Osteocyte (in vitro differentiated cells): ENCODE measurements at regions not wholly inside any gene's neighbourhood (a gene's known extent, or its start where the extent isn't known, plus 50 kb on each side); places are given as distances from the start of the nearest gene placed in this dataset.

Experiments
- DNase-seq: peaks from one replicate; pipeline ENCODE4 v3.0.0; 2021; ENCODE audit warnings: mixed read lengths; ENCODE audit not compliant: unreplicated experiment; ENCODE audit errors: extremely low spot score
- H3K27ac Mint-ChIP-seq: one replicate; pipeline ENCODE4 v1.8.0; 2021; ENCODE audit warnings: mild to moderate bottlenecking, mixed read lengths; ENCODE audit not compliant: unreplicated experiment
- H3K27me3 Mint-ChIP-seq: one replicate; pipeline ENCODE4 v1.8.0; 2021; ENCODE audit warnings: mixed read lengths; ENCODE audit not compliant: unreplicated experiment
- H3K36me3 Mint-ChIP-seq: one replicate; pipeline ENCODE4 v1.8.0; 2021; ENCODE audit warnings: mixed read lengths; ENCODE audit not compliant: unreplicated experiment
- H3K4me1 Mint-ChIP-seq: one replicate; pipeline ENCODE4 v1.8.0; 2021; ENCODE audit warnings: mixed read lengths; ENCODE audit not compliant: unreplicated experiment
- H3K4me3 Mint-ChIP-seq: one replicate; pipeline ENCODE4 v1.8.0; 2021; ENCODE audit warnings: mild to moderate bottlenecking, moderate library complexity, mixed read lengths; ENCODE audit not compliant: unreplicated experiment
- H3K9me3 Mint-ChIP-seq: one replicate; pipeline ENCODE4 v1.8.0; 2021; ENCODE audit warnings: mixed read lengths; ENCODE audit not compliant: unreplicated experiment
- CTCF ChIP-seq: fragments of 200-600 bp; sonication (generic); IDR thresholded peaks from 2 replicates; pipeline ENCODE4 v1.5.0; 2021; ENCODE audit warnings: antibody characterized with exemption, mild to moderate bottlenecking, moderate library complexity

GRCh38 chr17:73788111-73788510 lies 143.9 kb upstream of the SDK2 start:
- no peak for TF ChIP-seq CTCF
- H3K4me1 Mint-ChIP-seq: no peaks in the 10 kb centered on the region
- H3K36me3 Mint-ChIP-seq: no peaks in the 10 kb centered on the region
- peaks cover 22% of the 10 kb centered on the region for H3K27me3 Mint-ChIP-seq
- H3K4me3 Mint-ChIP-seq: no peak overlapping the region
- H3K27ac Mint-ChIP-seq: no peak overlapping the region
- DNase-seq: no peak
- no peaks in the 10 kb centered on the region for H3K9me3 Mint-ChIP-seq

GRCh38 chr17:73791121-73791520 lies 146.9 kb upstream of the SDK2 start:
- Mint-ChIP-seq H3K4me1 (no peaks in the 10 kb centered on the region), H3K9me3 (no peaks in the 10 kb centered on the region), H3K27ac (no peak overlapping the region), H3K4me3 (no peak overlapping the region), H3K36me3 (no peaks in the 10 kb centered on the region), H3K27me3 (peaks cover 15% of the 10 kb centered on the region)
- DNase-seq: no peak
- no peak for TF ChIP-seq CTCF

GRCh38 chr17:73791631-73792030 lies 147.4 kb upstream of the SDK2 start:
- Mint-ChIP-seq H3K4me3 (no peak overlapping the region), H3K36me3 (no peaks in the 10 kb centered on the region), H3K27me3 (peaks cover 13% of the 10 kb centered on the region), H3K27ac (no peak overlapping the region), H3K4me1 (no peaks in the 10 kb centered on the region), H3K9me3 (no peaks in the 10 kb centered on the region)
- no peak for DNase-seq
- TF ChIP-seq CTCF: no peak

- TF ChIP-seq CTCF: no peak
- H3K27ac Mint-ChIP-seq: no peak overlapping the region
- H3K27me3 Mint-ChIP-seq: peaks cover 5% of the 10 kb centered on the region
- no peak for DNase-seq
- no peak overlapping the region for H3K4me3 Mint-ChIP-seq
- H3K9me3 Mint-ChIP-seq: no peaks in the 10 kb centered on the region
- no peaks in the 10 kb centered on the region for H3K4me1 Mint-ChIP-seq
- H3K36me3 Mint-ChIP-seq: no peaks in the 10 kb centered on the region
These were observed 148.7 kb upstream of the SDK2 start for GRCh38 chr17:73792994-73793393.

GRCh38 chr17:73794336-73794735 lies 150.1 kb upstream of the SDK2 start:
- Mint-ChIP-seq H3K36me3 (no peaks in the 10 kb centered on the region), H3K4me3 (no peak overlapping the region), H3K27me3 (peaks cover 2% of the 10 kb centered on the region), H3K27ac (no peak overlapping the region), H3K4me1 (peaks cover 5% of the 10 kb centered on the region), H3K9me3 (no peaks in the 10 kb centered on the region)
- DNase-seq: no peak
- no peak for TF ChIP-seq CTCF
